ENCODE measurements at regions not wholly inside any gene's neighbourhood (a gene's known extent, or its start where the extent isn't known, plus 50 kb on each side); places are given as distances from the start of the nearest gene placed in this dataset.

- no peak for DNase-seq
Observed at GRCh38 chr12:19021646-19022045, 107.9 kb upstream of the PLEKHA5 start.

- DNase-seq, result no peak
Observed at GRCh38 chr12:19025582-19025981, 104.0 kb upstream of the PLEKHA5 start.

- no peak for DNase-seq
Observed at GRCh38 chr12:19026034-19026433, 103.5 kb upstream of the PLEKHA5 start.

GRCh38 chr12:19026614-19027488, 102.7 kb upstream of the PLEKHA5 start:
- DNase-seq, result no peak

GRCh38 chr12:19030180-19030579, 99.4 kb upstream of the PLEKHA5 start:
- no peak for DNase-seq

GRCh38 chr12:19030603-19031002, 98.9 kb upstream of the PLEKHA5 start:
- DNase-seq, result no peak

- DNase-seq, result no peak
Observed at GRCh38 chr12:19031032-19031431, 98.5 kb upstream of the PLEKHA5 start.

GRCh38 chr12:19032826-19033225, 96.7 kb upstream of the PLEKHA5 start:
- no peak for DNase-seq

- no peak for DNase-seq
Observed at GRCh38 chr12:19033244-19033643, 96.3 kb upstream of the PLEKHA5 start.

- DNase-seq, result no peak
Observed at GRCh38 chr12:19034937-19035336, 94.6 kb upstream of the PLEKHA5 start.

- DNase-seq, result no peak
Observed at GRCh38 chr12:19035536-19035935, 94.0 kb upstream of the PLEKHA5 start.

GRCh38 chr12:19036673-19037357, 92.7 kb upstream of the PLEKHA5 start:
- DNase-seq, result no peak

- DNase-seq, result no peak
Observed at GRCh38 chr12:19038209-19038608, 91.3 kb upstream of the PLEKHA5 start.

- DNase-seq, result no peak
Observed at GRCh38 chr12:19039515-19039914, 90.0 kb upstream of the PLEKHA5 start.

- no peak for DNase-seq
Observed at GRCh38 chr12:19042221-19042620, 87.3 kb upstream of the PLEKHA5 start.

- no peak for DNase-seq
Observed at GRCh38 chr12:19044430-19044829, 85.1 kb upstream of the PLEKHA5 start.

GRCh38 chr12:19044891-19045290, 84.6 kb upstream of the PLEKHA5 start:
- DNase-seq, result no peak

GRCh38 chr12:19045426-19045825, 84.1 kb upstream of the PLEKHA5 start:
- DNase-seq, result no peak

GRCh38 chr12:19048943-19049342, 80.6 kb upstream of the PLEKHA5 start:
- DNase-seq, result no peak

GRCh38 chr12:19052689-19053088, 76.8 kb upstream of the PLEKHA5 start:
- DNase-seq, result no peak

GRCh38 chr12:19053218-19053617, 76.3 kb upstream of the PLEKHA5 start:
- no peak for DNase-seq

- DNase-seq, result no peak
Observed at GRCh38 chr12:19054035-19054434, 75.5 kb upstream of the PLEKHA5 start.

- no peak for DNase-seq
Observed at GRCh38 chr12:19055589-19055988, 73.9 kb upstream of the PLEKHA5 start.

- no peak for DNase-seq
Observed at GRCh38 chr12:19058235-19059021, 71.1 kb upstream of the PLEKHA5 start.
